ENCODE measurements at regions not wholly inside any gene's neighbourhood (a gene's known extent, or its start where the extent isn't known, plus 50 kb on each side); places are given as distances from the start of the nearest gene placed in this dataset.

DNA sequence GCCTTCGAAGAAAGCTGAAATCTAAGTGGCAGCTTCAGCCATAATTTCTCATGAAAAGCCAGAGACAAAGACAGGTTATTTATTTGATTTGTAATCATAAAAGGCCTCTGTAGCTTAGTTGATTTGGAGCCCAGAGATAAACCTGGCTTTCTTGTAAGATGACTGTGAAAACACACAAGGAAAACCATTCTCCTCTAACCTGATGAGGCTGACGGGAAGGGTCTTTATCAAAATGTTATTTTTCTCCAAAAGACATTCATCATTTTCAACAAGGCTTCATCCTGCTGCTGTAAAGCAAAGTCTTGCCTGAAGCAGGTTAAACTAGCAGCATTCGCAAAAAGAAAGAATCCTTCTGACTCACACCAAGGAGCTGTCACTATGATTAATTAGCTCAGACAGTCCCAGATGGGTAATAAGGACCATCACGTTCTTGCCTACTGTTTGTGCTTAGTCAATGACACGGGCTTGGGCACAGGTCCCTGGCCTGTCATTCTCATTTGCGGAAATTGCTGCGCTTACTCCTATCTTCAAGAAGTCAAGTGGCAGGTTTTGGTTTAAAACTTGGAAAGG lies 286.6 kb downstream of the C12orf75 start:
- in situ Hi-C loops (cut with HindIII; ENCODE audit: low sequenced_read_pairs): no loop called here
- H3K4me3 ChIP-seq (ENCODE audit: low read depth, low read length): no peak overlapping the region
- DNase-seq (ENCODE audit: low read depth): no peak
- TF ChIP-seq, protein P1, sequence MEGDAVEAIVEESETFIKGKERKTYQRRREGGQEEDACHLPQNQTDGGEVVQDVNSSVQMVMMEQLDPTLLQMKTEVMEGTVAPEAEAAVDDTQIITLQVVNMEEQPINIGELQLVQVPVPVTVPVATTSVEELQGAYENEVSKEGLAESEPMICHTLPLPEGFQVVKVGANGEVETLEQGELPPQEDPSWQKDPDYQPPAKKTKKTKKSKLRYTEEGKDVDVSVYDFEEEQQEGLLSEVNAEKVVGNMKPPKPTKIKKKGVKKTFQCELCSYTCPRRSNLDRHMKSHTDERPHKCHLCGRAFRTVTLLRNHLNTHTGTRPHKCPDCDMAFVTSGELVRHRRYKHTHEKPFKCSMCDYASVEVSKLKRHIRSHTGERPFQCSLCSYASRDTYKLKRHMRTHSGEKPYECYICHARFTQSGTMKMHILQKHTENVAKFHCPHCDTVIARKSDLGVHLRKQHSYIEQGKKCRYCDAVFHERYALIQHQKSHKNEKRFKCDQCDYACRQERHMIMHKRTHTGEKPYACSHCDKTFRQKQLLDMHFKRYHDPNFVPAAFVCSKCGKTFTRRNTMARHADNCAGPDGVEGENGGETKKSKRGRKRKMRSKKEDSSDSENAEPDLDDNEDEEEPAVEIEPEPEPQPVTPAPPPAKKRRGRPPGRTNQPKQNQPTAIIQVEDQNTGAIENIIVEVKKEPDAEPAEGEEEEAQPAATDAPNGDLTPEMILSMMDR (IDR thresholded peaks at IDR 0.05; ENCODE audit: low read depth, low read length, missing control alignments): no peak

DNA sequence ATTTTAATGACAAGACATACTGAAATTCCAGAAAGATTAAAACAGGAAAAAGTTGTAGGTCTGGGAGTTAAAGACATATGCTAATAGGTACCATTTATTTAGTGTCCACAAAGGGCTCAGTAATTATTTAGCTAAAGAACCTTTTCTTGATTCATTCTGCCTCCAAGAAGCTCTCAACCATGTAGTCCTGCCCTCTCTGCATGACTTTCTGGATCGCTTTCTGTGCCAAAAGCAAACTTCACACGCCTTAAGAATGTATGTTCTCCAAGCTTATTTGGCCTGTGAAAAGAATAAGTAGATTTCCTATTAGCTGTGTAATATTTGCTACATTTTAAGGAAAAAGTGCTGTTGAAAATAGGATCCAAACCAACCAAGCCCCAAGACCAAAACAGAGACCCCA lies 291.7 kb downstream of the C12orf75 start:
- TF ChIP-seq, protein P1 (IDR thresholded peaks at IDR 0.05; ENCODE audit: low read depth, low read length, missing control alignments): no peak
- H3K4me3 ChIP-seq (ENCODE audit: low read depth, low read length): no peak overlapping the region
- no peak for DNase-seq (ENCODE audit: low read depth)
- in situ Hi-C loops (cut with HindIII; ENCODE audit: low sequenced_read_pairs): no loop called here

DNA sequence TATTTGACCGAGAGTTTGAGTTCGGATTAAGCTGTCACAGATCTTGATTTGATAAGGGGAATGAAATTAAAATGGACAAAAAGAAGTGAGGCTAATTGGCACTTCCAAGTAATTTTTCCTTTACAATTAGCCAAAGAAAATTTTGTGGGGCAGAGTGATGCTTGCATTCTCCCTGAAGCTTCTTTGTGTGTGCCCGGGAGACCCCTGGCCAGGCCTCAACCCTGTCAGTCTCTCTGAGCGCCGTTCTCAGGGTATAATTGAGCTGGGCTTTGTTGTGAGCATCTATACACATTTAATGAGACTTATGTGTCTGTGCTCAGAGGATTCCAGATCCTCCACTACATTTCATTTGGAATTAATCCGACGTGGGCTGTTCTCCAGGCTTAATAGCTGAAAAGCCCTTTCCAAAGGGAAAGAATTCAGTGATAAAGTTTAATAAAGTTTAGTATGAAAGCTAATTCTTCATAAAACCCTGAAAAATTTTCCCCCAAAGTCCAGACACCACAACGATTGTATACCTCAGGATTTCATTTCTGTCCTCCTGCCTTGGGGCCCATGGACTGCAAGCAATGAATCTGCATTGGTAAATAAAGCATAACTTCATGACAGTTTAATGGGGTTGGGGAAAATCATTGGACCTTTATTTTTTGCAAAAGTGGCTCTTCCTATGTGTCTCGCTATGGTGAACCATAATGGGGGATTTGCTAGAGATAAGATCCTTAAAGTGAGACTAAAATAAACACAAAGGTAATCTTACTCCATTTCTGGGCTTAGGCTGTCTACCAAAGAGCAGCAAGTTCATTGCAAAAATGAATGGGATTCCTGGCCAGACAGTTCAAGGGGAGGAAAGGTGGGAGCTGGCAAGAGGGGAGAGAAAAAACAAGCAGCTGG lies 292.6 kb downstream of the C12orf75 start:
- H3K4me3 ChIP-seq (ENCODE audit: low read depth, low read length): no peak overlapping the region
- no peak for DNase-seq (ENCODE audit: low read depth)
- in situ Hi-C loops (cut with HindIII; ENCODE audit: low sequenced_read_pairs): no loop called here
- TF ChIP-seq, protein P1 (IDR thresholded peaks at IDR 0.05; ENCODE audit: low read depth, low read length, missing control alignments): no peak

DNA sequence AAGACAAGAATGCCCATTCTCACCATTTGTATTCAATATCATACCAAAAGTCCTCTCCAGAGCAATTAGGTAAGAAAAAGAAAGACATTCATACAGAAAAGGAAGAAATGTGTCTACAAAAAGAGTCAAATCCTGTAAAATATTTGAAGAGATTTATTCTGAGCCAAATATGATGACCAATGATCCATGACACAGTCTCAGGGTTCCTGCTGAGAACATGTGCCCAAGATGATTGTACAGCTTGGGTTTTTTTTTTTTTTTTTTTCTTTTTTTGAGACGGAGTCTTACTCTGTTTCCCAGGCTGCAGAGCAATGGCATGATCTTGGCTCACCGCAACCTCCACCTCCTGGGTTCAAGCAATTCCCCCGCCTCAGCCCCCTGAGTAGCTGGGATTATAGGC lies 296.2 kb downstream of the C12orf75 start:
- in situ Hi-C loops (cut with HindIII; ENCODE audit: low sequenced_read_pairs): no loop called here
- no peak overlapping the region for H3K4me3 ChIP-seq (ENCODE audit: low read depth, low read length)
- TF ChIP-seq, protein P1 (IDR thresholded peaks at IDR 0.05; ENCODE audit: low read depth, low read length, missing control alignments): no peak
- DNase-seq (ENCODE audit: low read depth): no peak

DNA sequence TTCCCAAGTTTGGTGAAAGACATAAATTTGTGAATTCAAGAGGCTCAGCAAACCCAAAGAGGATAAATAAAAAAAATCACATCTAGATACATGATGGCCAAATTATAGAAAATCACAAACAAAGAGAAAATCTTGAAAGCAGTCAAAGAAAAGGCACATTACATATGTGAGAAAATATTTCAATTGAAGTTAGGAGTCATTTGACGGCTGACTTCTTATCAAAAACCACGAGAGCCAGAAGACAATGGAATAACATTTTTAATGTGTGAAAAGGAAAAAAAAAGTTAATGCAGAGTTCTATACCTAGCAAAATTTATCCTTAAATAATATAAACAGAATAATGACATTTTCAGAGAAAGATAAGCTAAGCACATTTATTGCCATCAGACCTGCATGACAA lies 307.0 kb downstream of the C12orf75 start:
- H3K4me3 ChIP-seq (ENCODE audit: low read depth, low read length): no peak overlapping the region
- in situ Hi-C loops (cut with HindIII; ENCODE audit: low sequenced_read_pairs): no loop called here
- TF ChIP-seq, protein P1 (IDR thresholded peaks at IDR 0.05; ENCODE audit: low read depth, low read length, missing control alignments): no peak
- no peak for DNase-seq (ENCODE audit: low read depth)

DNA sequence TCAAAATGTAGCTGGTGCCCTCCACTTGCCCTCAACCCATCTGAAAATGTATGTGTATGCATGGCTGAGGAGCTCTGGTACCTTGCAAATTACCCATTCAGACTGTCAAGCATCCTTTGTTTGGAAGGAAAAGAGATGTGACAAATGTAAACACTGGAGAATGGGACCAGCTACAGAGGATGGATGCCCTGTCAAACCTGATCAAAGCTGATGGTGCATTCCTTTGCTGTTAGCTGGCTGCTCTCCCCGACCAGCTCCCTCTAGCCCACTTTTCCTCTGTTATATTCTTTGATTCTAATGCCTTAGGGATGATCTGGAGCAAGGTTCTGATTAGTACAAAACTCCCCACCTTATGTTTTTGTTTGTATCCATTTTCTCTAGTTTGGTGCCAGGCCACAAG lies 310.3 kb downstream of the C12orf75 start:
- DNase-seq (ENCODE audit: low read depth): no peak

More for the DNA sequence above, 310.3 kb downstream of the C12orf75 start:
- in situ Hi-C loops (cut with HindIII; ENCODE audit: low sequenced_read_pairs): no loop called here
- TF ChIP-seq, protein P1 (IDR thresholded peaks at IDR 0.05; ENCODE audit: low read depth, low read length, missing control alignments): no peak
- H3K4me3 ChIP-seq (ENCODE audit: low read depth, low read length): no peak overlapping the region
